PC-3 (cell line): ENCODE measurements at regions not wholly inside any gene's neighbourhood (a gene's known extent, or its start where the extent isn't known, plus 50 kb on each side); places are given as distances from the start of the nearest gene placed in this dataset.

Experiments
- EZH2 ChIP-seq: fragments of 300-600 bp; sonication (generic); IDR thresholded peaks from one replicate; pipeline ENCODE4 v1.6.1; 2017; ENCODE audit warnings: antibody characterized with exemption, mild to moderate bottlenecking, low read length; ENCODE audit not compliant: unreplicated experiment
- TF ChIP-seq, protein P1 (sequence below): fragments of 300-600 bp; sonication (generic); conservative IDR thresholded peaks from 2 replicates; pipeline ENCODE4 v1.5.1; 2017; ENCODE audit warnings: antibody characterized with exemption, low read depth, mild to moderate bottlenecking, low read length

DNA sequence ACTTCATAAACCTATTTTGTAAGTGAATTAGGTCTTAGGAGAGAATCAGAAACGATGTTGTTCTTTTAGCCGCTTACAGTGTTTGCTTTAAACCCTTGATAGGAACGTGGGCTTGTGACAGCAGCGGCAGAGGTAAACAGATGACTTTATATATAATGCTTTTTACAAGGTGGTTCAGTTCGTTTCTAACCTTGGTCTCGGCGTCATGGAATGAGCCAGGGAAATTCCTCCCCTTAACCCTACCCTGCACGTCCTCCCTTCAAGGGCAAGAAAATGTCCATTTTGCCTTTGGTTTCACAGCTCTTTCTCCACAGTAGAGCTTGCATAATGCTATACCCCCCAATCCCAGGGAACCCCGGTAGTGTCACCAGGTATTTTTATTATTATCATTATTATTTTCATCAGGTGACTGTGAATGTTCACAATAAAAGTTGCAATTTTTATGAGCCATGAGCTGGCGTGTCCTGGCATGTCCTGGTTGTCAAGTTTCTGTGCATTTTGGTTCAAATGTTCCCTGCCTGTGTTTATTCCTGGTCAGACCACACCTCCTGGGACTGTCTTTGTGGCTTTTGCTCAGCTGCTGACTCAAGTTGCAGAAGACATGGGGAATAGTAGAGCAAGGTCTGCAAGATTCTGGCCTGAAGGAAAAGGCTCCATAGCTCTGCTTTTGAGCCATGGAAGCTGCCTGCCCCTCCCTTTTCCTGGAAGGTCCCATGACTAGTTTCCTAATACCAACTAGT lies 112.8 kb upstream of the BMP2 start:
- no peak for TF ChIP-seq EZH2
- TF ChIP-seq, protein P1, sequence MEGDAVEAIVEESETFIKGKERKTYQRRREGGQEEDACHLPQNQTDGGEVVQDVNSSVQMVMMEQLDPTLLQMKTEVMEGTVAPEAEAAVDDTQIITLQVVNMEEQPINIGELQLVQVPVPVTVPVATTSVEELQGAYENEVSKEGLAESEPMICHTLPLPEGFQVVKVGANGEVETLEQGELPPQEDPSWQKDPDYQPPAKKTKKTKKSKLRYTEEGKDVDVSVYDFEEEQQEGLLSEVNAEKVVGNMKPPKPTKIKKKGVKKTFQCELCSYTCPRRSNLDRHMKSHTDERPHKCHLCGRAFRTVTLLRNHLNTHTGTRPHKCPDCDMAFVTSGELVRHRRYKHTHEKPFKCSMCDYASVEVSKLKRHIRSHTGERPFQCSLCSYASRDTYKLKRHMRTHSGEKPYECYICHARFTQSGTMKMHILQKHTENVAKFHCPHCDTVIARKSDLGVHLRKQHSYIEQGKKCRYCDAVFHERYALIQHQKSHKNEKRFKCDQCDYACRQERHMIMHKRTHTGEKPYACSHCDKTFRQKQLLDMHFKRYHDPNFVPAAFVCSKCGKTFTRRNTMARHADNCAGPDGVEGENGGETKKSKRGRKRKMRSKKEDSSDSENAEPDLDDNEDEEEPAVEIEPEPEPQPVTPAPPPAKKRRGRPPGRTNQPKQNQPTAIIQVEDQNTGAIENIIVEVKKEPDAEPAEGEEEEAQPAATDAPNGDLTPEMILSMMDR, result no peak
